ENCODE measurements at regions not wholly inside any gene's neighbourhood (a gene's known extent, or its start where the extent isn't known, plus 50 kb on each side); places are given as distances from the start of the nearest gene placed in this dataset.

DNA sequence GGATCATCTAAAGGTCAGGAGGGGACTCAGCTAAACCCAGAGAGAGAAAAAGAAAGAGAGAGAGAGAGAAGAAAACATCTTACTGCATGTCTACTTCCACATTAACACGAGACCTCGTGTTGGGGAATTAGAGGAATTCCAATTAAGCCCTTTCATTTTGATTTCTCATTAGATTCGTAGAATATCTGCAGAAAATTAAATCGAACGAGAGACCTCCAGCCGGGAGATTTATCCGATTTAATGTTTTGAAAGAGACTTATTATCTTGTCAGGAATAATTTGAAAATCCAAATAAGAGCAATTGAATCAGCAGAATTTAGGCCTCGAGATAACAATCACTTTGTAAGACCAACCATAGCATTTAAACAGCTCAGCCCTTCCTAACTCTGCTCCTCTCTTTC is 175.6 kb downstream of the ABCC12 start:
- Histone ChIP-seq H2AK5ac (ENCODE audit: low read depth, low read length) (no peak overlapping the region), H2BK5ac (ENCODE audit: low read depth, low read length) (no peak overlapping the region)

More for the DNA sequence above, 175.6 kb downstream of the ABCC12 start:
- H3K23ac ChIP-seq (ENCODE audit: insufficient read length): no peak overlapping the region
- H2BK120ac ChIP-seq (replicated peaks; ENCODE audit: low read depth, low read length): no peak overlapping the region
- H3K4me3 ChIP-seq (ENCODE audit: extremely low read depth in 1 of 4, insufficient read depth in 2 of 4, low read depth in 3 of 4, low read length in 4 of 4): no peak overlapping the region
- no peak overlapping the region for H2BK20ac ChIP-seq (ENCODE audit: low read length)
- H4K5ac ChIP-seq (ENCODE audit: insufficient read length, low read depth, low read length): no peak overlapping the region
- H2BK15ac ChIP-seq (ENCODE audit: low read length): no peak overlapping the region
- DNase-seq (ENCODE audit: low read depth in 1 of 2, low spot score in 2 of 2) (no peak), FAIRE-seq (no peak)
- no peak overlapping the region for H3K18ac ChIP-seq (ENCODE audit: extremely low read depth, low read length)
- TF ChIP-seq CEBPB (IDR thresholded peaks at IDR 0.05; ENCODE audit: low read depth, low read length) (no peak), SUZ12 (IDR thresholded peaks at IDR 0.05; ENCODE audit: low read length) (no peak), SIRT6 (IDR thresholded peaks at IDR 0.05; ENCODE audit: low read length) (no peak), MAFK (IDR thresholded peaks at IDR 0.05; ENCODE audit: low read depth, low read length) (no peak), GTF2F1 (IDR thresholded peaks at IDR 0.05; ENCODE audit: borderline replicate concordance, low read depth, low read length) (no peak)
- H3K36me3 ChIP-seq (ENCODE audit: control insufficient read depth in 2 of 4, insufficient read depth in 4 of 4, low read length in 3 of 4): no peaks in the 10 kb centered on the region
- 90% methylated on average over 8 of the region's 8 CpGs; no CpG with 5 or more reads in 1 of the 2 experiments for WGBS, 2 experiments (ENCODE audit: extremely low coverage in 1 of 2, insufficient coverage in 1 of 2, insufficient read length in 1 of 2, insufficient replicate concordance in 2 of 2, low coverage in 1 of 2, low lambda C conversion rate in 2 of 2, missing lambda C conversion rate in 1 of 2)
- H3K23me2 ChIP-seq (ENCODE audit: low read depth, low read length): no peaks in the 10 kb centered on the region
- no peak overlapping the region for H4K8ac ChIP-seq (ENCODE audit: extremely low read depth, insufficient read depth, low read length)
- no peak overlapping the region for H3K4me2 ChIP-seq (ENCODE audit: insufficient read depth in 1 of 2, low read depth in 2 of 2, low read length in 2 of 2)
- H3K4me1 ChIP-seq (replicated peaks in 1 of 4; ENCODE audit: control insufficient read depth in 3 of 4, insufficient read depth in 4 of 4, low read length in 3 of 4): no peaks in the 10 kb centered on the region; a peak in 1 of 7 replicates
- H3K9ac ChIP-seq (replicated peaks in 1 of 4; ENCODE audit: extremely low read depth in 1 of 4, low read depth in 3 of 4, low read length in 3 of 4): no peak overlapping the region
- no peaks in the 10 kb centered on the region for H3K27me3 ChIP-seq (replicated peaks in 1 of 4; ENCODE audit: control insufficient read depth in 3 of 4, extremely low read depth in 1 of 4, insufficient read depth in 3 of 4, low read length in 3 of 4)
- H3K56ac ChIP-seq (replicated peaks; ENCODE audit: insufficient read length, low read depth, low read length): no peak overlapping the region
- H4K20me1 ChIP-seq (replicated peaks in 1 of 2; ENCODE audit: control insufficient read depth in 1 of 2, insufficient read depth in 2 of 2, low read length in 2 of 2): no peaks in the 10 kb centered on the region
- H3K14ac ChIP-seq (ENCODE audit: insufficient read length): no peak overlapping the region
- H4K91ac ChIP-seq (replicated peaks; ENCODE audit: insufficient read length, low read length): no peak overlapping the region
- H3K79me1 ChIP-seq (ENCODE audit: low read depth, low read length): no peaks in the 10 kb centered on the region
- H3K4ac ChIP-seq (replicated peaks; ENCODE audit: insufficient read length, low read depth, low read length): no peak overlapping the region
- CTCF ChIA-PET (ENCODE audit: partially characterized antibody): no interaction called here
- H3K79me2 ChIP-seq (ENCODE audit: control insufficient read depth in 1 of 2, insufficient read depth in 2 of 2, low read length in 2 of 2): no peaks in the 10 kb centered on the region
- no peak overlapping the region for H2AFZ ChIP-seq (ENCODE audit: low read length)
- H2BK12ac ChIP-seq (ENCODE audit: low read depth, low read length): no peak overlapping the region
- H3K27ac ChIP-seq (ENCODE audit: low read depth, low read length): no peak overlapping the region
- POLR2A ChIA-PET (ENCODE audit: partially characterized antibody): no interaction called here
- no peaks in the 10 kb centered on the region for H3K9me3 ChIP-seq (ENCODE audit: insufficient read depth in 2 of 2, low read depth in 1 of 2, low read length in 1 of 2)
